WTC11 (cell line): ENCODE measurements at regions not wholly inside any gene's neighbourhood (a gene's known extent, or its start where the extent isn't known, plus 50 kb on each side); places are given as distances from the start of the nearest gene placed in this dataset.

Experiments used
- ATAC-seq: fragments of 200-7000 bp; cut with Tn5 transposase; 2 replicates; pipeline ENCODE4 v1.10.0; 2021; ENCODE audit warnings: mild to moderate bottlenecking, moderate library complexity
- CTCF ChIA-PET: fragments of 300-600 bp; sonication (Branson Sonifier 250); formaldehyde crosslinking; loops from one replicate; lab custom pipeline; 2021; ENCODE audit warnings: antibody characterized with exemption; lab: Charles Lee
- POLR2A ChIA-PET: fragments of 350-600 bp; sonication (Branson Sonifier 250); formaldehyde crosslinking; loops from one replicate; lab custom pipeline; 2021; ENCODE audit warnings: antibody characterized with exemption; lab: Charles Lee
- DNase-seq: peaks from one replicate; pipeline ENCODE4 v3.0.0; 2021; ENCODE audit warnings: low spot score
- H3K27ac Mint-ChIP-seq: 2 replicates; pipeline ENCODE4 v1.8.0; 2021; ENCODE audit warnings: mixed read lengths
- H3K27me3 Mint-ChIP-seq: 2 replicates; pipeline ENCODE4 v1.8.0; 2021; ENCODE audit warnings: low read depth, mild to moderate bottlenecking, moderate library complexity, mixed read lengths
- H3K36me3 Mint-ChIP-seq: 2 replicates; pipeline ENCODE4 v1.8.0; 2021; ENCODE audit warnings: mixed read lengths
- H3K4me1 Mint-ChIP-seq: 2 replicates; pipeline ENCODE4 v1.8.0; 2022; ENCODE audit warnings: mixed read lengths
- H3K4me3 Mint-ChIP-seq: 2 replicates; pipeline ENCODE4 v1.8.0; 2021; ENCODE audit warnings: mild to moderate bottlenecking, moderate library complexity, mixed read lengths
- H3K9me3 Mint-ChIP-seq: 2 replicates; pipeline ENCODE4 v1.8.0; 2021; ENCODE audit warnings: mixed read lengths
- CREB1 ChIP-seq: sonication (generic); formaldehyde crosslinking; IDR thresholded peaks from 2 replicates; pipeline ENCODE4 v1.8.0; 2023; ENCODE audit warnings: mild to moderate bottlenecking, missing genetic modification reagents
- ESRRA ChIP-seq: sonication (generic); formaldehyde crosslinking; IDR thresholded peaks from 2 replicates; pipeline ENCODE4 v1.8.1; 2022; ENCODE audit warnings: mild to moderate bottlenecking, missing genetic modification reagents, borderline replicate concordance
- ETV6 ChIP-seq: sonication (generic); formaldehyde crosslinking; IDR thresholded peaks from 2 replicates; pipeline ENCODE4 v1.8.1; 2022; ENCODE audit warnings: mild to moderate bottlenecking, missing genetic modification reagents
- FOXJ3 ChIP-seq: sonication (generic); formaldehyde crosslinking; IDR thresholded peaks from 2 replicates; pipeline ENCODE4 v1.9.0; 2021; ENCODE audit warnings: missing genetic modification reagents, mild to moderate bottlenecking, borderline replicate concordance
- FOXP1 ChIP-seq: sonication (generic); formaldehyde crosslinking; IDR thresholded peaks from 2 replicates; pipeline ENCODE4 v1.8.0; 2022; ENCODE audit warnings: missing genetic modification reagents, mild to moderate bottlenecking, moderate library complexity, borderline replicate concordance
- JUN ChIP-seq: sonication (generic); formaldehyde crosslinking; IDR thresholded peaks from 2 replicates; pipeline ENCODE4 v1.8.0; 2023; ENCODE audit warnings: mild to moderate bottlenecking, missing genetic modification reagents
- NFYB ChIP-seq: sonication (generic); formaldehyde crosslinking; conservative IDR thresholded peaks from 2 replicates; pipeline ENCODE4 v1.8.0; 2022; ENCODE audit warnings: low read depth, missing genetic modification reagents
- NR3C1 ChIP-seq: sonication (generic); formaldehyde crosslinking; conservative IDR thresholded peaks from 2 replicates; pipeline ENCODE4 v1.8.1; 2023; ENCODE audit warnings: low read depth, mild to moderate bottlenecking, missing genetic modification reagents
- SMAD3 ChIP-seq: sonication (generic); formaldehyde crosslinking; IDR thresholded peaks from 2 replicates; pipeline ENCODE4 v1.8.0; 2022; ENCODE audit warnings: missing genetic modification reagents, mild to moderate bottlenecking, borderline replicate concordance
- TP53 ChIP-seq: sonication (generic); formaldehyde crosslinking; IDR thresholded peaks from 2 replicates; pipeline ENCODE4 v1.8.1; 2023; ENCODE audit warnings: mild to moderate bottlenecking, missing genetic modification reagents
- ZNF121 ChIP-seq: sonication (generic); formaldehyde crosslinking; IDR thresholded peaks from 2 replicates; pipeline ENCODE4 v1.8.0; 2023; ENCODE audit warnings: missing genetic modification reagents
- ZNF396 ChIP-seq: fragments of 250-450 bp; sonication (Bioruptor Pico); IDR thresholded peaks from 2 replicates; pipeline ENCODE4 v1.8.0; 2021; ENCODE audit warnings: mild to moderate bottlenecking, moderate library complexity, borderline replicate concordance
- ZNF416 ChIP-seq: fragments of 250-450 bp; sonication (Bioruptor Pico); IDR thresholded peaks from 2 replicates; pipeline ENCODE4 v1.9.0; 2021; ENCODE audit warnings: mild to moderate bottlenecking, inconsistent platforms
- TF ChIP-seq, protein P1 (sequence below): fragments of 250-450 bp; sonication (Bioruptor Pico); IDR thresholded peaks from 2 replicates; pipeline ENCODE4 v1.9.0; 2021; ENCODE audit warnings: moderate library complexity, mild to moderate bottlenecking, inconsistent platforms, borderline replicate concordance
- TF ChIP-seq, protein P2 (sequence below): sonication (generic); formaldehyde crosslinking; IDR thresholded peaks from 2 replicates; pipeline ENCODE4 v1.8.1; 2023; ENCODE audit warnings: mild to moderate bottlenecking, missing genetic modification reagents
- TF ChIP-seq, protein P3 (sequence below): sonication (generic); formaldehyde crosslinking; IDR thresholded peaks from 2 replicates; pipeline ENCODE4 v1.8.0; 2023; ENCODE audit warnings: missing genetic modification reagents, mild to moderate bottlenecking, borderline replicate concordance
- TF ChIP-seq, protein P4 (sequence below): sonication (generic); formaldehyde crosslinking; IDR thresholded peaks from 2 replicates; pipeline ENCODE4 v1.8.0; 2023; ENCODE audit warnings: mild to moderate bottlenecking, missing genetic modification reagents
- TF ChIP-seq, protein P5 (sequence below): sonication (generic); formaldehyde crosslinking; IDR thresholded peaks from 2 replicates; pipeline ENCODE4 v1.8.1; 2023; ENCODE audit warnings: mild to moderate bottlenecking, missing genetic modification reagents
- TF ChIP-seq, protein P6 (sequence below): sonication (generic); formaldehyde crosslinking; IDR thresholded peaks from 2 replicates; pipeline ENCODE4 v1.8.0; 2023; ENCODE audit warnings: missing genetic modification reagents
- TF ChIP-seq, protein P7 (sequence below): fragments of 250-450 bp; sonication (Bioruptor Pico); IDR thresholded peaks from 2 replicates; pipeline ENCODE4 v2.1.2; 2022; ENCODE audit warnings: mild to moderate bottlenecking, moderate library complexity
- TF ChIP-seq, protein P8 (sequence below): sonication (generic); formaldehyde crosslinking; IDR thresholded peaks from 2 replicates; pipeline ENCODE4 v1.8.1; 2022; ENCODE audit warnings: low read depth, missing genetic modification reagents, borderline replicate concordance

DNA sequence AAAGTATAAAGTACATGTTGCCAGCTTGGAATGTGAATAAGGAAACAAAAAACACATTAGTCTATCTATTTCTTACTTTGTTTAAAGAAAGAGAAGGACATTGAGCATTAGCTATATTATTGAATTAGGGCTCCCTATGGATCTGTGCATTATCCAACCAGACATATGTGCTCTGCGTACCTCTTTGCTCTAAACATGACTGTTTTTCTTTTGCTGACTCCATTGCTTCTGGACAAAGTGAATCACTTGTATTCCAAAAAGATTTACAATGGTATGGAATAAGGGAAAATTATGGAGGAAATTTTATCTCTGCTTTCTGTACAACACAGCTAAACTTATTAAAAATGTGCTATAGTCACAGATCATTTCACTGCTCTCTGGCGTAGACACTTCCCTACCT is 727.8 kb upstream of the LCORL start (continued):
- TF ChIP-seq FOXP1 (CRISPR knock-in tag) (no peak), ZNF416 (no peak), JUN (CRISPR knock-in tag) (no peak), FOXJ3 (CRISPR knock-in tag) (no peak)
- TF ChIP-seq, protein P1, sequence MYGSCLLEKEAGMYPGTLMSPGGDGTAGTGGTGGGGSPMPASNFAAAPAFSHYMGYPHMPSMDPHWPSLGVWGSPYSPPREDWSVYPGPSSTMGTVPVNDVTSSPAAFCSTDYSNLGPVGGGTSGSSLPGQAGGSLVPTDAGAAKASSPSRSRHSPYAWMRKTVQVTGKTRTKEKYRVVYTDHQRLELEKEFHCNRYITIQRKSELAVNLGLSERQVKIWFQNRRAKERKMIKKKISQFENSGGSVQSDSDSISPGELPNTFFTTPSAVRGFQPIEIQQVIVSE (CRISPR knock-in tag) = no peak
- TF ChIP-seq, protein P2, sequence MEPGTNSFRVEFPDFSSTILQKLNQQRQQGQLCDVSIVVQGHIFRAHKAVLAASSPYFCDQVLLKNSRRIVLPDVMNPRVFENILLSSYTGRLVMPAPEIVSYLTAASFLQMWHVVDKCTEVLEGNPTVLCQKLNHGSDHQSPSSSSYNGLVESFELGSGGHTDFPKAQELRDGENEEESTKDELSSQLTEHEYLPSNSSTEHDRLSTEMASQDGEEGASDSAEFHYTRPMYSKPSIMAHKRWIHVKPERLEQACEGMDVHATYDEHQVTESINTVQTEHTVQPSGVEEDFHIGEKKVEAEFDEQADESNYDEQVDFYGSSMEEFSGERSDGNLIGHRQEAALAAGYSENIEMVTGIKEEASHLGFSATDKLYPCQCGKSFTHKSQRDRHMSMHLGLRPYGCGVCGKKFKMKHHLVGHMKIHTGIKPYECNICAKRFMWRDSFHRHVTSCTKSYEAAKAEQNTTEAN (CRISPR knock-in tag) = no peak
- TF ChIP-seq, protein P3, sequence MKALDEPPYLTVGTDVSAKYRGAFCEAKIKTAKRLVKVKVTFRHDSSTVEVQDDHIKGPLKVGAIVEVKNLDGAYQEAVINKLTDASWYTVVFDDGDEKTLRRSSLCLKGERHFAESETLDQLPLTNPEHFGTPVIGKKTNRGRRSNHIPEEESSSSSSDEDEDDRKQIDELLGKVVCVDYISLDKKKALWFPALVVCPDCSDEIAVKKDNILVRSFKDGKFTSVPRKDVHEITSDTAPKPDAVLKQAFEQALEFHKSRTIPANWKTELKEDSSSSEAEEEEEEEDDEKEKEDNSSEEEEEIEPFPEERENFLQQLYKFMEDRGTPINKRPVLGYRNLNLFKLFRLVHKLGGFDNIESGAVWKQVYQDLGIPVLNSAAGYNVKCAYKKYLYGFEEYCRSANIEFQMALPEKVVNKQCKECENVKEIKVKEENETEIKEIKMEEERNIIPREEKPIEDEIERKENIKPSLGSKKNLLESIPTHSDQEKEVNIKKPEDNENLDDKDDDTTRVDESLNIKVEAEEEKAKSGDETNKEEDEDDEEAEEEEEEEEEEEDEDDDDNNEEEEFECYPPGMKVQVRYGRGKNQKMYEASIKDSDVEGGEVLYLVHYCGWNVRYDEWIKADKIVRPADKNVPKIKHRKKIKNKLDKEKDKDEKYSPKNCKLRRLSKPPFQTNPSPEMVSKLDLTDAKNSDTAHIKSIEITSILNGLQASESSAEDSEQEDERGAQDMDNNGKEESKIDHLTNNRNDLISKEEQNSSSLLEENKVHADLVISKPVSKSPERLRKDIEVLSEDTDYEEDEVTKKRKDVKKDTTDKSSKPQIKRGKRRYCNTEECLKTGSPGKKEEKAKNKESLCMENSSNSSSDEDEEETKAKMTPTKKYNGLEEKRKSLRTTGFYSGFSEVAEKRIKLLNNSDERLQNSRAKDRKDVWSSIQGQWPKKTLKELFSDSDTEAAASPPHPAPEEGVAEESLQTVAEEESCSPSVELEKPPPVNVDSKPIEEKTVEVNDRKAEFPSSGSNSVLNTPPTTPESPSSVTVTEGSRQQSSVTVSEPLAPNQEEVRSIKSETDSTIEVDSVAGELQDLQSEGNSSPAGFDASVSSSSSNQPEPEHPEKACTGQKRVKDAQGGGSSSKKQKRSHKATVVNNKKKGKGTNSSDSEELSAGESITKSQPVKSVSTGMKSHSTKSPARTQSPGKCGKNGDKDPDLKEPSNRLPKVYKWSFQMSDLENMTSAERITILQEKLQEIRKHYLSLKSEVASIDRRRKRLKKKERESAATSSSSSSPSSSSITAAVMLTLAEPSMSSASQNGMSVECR = no peak
- TF ChIP-seq, protein P4, sequence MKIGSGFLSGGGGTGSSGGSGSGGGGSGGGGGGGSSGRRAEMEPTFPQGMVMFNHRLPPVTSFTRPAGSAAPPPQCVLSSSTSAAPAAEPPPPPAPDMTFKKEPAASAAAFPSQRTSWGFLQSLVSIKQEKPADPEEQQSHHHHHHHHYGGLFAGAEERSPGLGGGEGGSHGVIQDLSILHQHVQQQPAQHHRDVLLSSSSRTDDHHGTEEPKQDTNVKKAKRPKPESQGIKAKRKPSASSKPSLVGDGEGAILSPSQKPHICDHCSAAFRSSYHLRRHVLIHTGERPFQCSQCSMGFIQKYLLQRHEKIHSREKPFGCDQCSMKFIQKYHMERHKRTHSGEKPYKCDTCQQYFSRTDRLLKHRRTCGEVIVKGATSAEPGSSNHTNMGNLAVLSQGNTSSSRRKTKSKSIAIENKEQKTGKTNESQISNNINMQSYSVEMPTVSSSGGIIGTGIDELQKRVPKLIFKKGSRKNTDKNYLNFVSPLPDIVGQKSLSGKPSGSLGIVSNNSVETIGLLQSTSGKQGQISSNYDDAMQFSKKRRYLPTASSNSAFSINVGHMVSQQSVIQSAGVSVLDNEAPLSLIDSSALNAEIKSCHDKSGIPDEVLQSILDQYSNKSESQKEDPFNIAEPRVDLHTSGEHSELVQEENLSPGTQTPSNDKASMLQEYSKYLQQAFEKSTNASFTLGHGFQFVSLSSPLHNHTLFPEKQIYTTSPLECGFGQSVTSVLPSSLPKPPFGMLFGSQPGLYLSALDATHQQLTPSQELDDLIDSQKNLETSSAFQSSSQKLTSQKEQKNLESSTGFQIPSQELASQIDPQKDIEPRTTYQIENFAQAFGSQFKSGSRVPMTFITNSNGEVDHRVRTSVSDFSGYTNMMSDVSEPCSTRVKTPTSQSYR (CRISPR knock-in tag) = no peak
- TF ChIP-seq, all 79 proteins: peak for 0

DNA sequence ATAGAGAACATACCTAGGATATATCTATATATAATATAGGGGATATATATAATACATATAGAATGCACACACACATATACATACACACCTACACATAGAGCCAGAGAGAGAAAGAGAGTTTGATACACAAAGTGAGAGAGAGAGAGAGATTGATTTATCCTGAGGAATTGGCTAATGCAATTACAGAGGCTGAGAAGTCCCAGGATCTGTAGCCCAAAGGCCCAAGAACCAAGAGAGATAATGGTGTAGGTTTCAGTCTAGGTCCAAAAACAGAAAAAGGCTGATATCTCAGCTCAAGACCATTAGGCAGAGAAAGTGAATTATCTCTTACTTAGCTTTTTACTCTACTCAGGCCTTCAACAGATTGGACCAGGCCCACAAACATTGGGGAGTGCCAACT is 715.0 kb upstream of the LCORL start:
- ChIA-PET CTCF (no interaction called here), POLR2A (no interaction called here)
- Mint-ChIP-seq H3K27me3 (no peaks in the 10 kb centered on the region), H3K36me3 (no peaks in the 10 kb centered on the region), H3K4me3 (no peak overlapping the region), H3K4me1 (peaks cover 4% of the 10 kb centered on the region), H3K9me3 (0 out of 2 replicates have a peak, but pooled peaks cover 4% of the 10 kb centered on the region), H3K27ac (no peak overlapping the region)
- TF ChIP-seq ZNF396 (CRISPR knock-in tag) = no peak
- no peak for TF ChIP-seq ETV6 (CRISPR knock-in tag)
- TF ChIP-seq CREB1 (CRISPR knock-in tag) = no peak
- TF ChIP-seq, protein P1 (CRISPR knock-in tag) = no peak
- TF ChIP-seq, protein P5, sequence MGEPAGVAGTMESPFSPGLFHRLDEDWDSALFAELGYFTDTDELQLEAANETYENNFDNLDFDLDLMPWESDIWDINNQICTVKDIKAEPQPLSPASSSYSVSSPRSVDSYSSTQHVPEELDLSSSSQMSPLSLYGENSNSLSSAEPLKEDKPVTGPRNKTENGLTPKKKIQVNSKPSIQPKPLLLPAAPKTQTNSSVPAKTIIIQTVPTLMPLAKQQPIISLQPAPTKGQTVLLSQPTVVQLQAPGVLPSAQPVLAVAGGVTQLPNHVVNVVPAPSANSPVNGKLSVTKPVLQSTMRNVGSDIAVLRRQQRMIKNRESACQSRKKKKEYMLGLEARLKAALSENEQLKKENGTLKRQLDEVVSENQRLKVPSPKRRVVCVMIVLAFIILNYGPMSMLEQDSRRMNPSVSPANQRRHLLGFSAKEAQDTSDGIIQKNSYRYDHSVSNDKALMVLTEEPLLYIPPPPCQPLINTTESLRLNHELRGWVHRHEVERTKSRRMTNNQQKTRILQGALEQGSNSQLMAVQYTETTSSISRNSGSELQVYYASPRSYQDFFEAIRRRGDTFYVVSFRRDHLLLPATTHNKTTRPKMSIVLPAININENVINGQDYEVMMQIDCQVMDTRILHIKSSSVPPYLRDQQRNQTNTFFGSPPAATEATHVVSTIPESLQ = no peak
- TF ChIP-seq SMAD3 (CRISPR knock-in tag) = no peak
- no peak for TF ChIP-seq ESRRA
- TF ChIP-seq, protein P6, sequence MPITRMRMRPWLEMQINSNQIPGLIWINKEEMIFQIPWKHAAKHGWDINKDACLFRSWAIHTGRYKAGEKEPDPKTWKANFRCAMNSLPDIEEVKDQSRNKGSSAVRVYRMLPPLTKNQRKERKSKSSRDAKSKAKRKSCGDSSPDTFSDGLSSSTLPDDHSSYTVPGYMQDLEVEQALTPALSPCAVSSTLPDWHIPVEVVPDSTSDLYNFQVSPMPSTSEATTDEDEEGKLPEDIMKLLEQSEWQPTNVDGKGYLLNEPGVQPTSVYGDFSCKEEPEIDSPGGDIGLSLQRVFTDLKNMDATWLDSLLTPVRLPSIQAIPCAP (CRISPR knock-in tag) = no peak
- no peak for TF ChIP-seq NR3C1 (CRISPR knock-in tag)
- TF ChIP-seq, protein P7, sequence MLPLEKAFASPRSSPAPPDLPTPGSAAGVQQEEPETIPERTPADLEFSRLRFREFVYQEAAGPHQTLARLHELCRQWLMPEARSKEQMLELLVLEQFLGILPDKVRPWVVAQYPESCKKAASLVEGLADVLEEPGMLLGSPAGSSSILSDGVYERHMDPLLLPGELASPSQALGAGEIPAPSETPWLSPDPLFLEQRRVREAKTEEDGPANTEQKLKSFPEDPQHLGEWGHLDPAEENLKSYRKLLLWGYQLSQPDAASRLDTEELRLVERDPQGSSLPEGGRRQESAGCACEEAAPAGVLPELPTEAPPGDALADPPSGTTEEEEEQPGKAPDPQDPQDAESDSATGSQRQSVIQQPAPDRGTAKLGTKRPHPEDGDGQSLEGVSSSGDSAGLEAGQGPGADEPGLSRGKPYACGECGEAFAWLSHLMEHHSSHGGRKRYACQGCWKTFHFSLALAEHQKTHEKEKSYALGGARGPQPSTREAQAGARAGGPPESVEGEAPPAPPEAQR (CRISPR knock-in tag) = no peak
- TF ChIP-seq TP53 (CRISPR knock-in tag) = no peak
- TF ChIP-seq ZNF121 (CRISPR knock-in tag) = no peak
- TF ChIP-seq, protein P8, sequence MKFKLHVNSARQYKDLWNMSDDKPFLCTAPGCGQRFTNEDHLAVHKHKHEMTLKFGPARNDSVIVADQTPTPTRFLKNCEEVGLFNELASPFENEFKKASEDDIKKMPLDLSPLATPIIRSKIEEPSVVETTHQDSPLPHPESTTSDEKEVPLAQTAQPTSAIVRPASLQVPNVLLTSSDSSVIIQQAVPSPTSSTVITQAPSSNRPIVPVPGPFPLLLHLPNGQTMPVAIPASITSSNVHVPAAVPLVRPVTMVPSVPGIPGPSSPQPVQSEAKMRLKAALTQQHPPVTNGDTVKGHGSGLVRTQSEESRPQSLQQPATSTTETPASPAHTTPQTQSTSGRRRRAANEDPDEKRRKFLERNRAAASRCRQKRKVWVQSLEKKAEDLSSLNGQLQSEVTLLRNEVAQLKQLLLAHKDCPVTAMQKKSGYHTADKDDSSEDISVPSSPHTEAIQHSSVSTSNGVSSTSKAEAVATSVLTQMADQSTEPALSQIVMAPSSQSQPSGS (CRISPR knock-in tag) = no peak
- no peak for TF ChIP-seq NFYB (CRISPR knock-in tag)
- DNase-seq (no peak), ATAC-seq (no peak)
